Gastrocnemius medialis (tissue), 4 donors: ENCODE measurements at regions not wholly inside any gene's neighbourhood (a gene's known extent, or its start where the extent isn't known, plus 50 kb on each side); places are given as distances from the start of the nearest gene placed in this dataset.

Source experiments
- POLR2A ChIP-seq, 2 donors: fragments of 450-650 bp; IDR thresholded peaks; one replicate each; pipeline ENCODE4 v1.6.1; 2017; ENCODE audit warnings: antibody characterized with exemption in 2 of 2, mild to moderate bottlenecking in 2 of 2, moderate library complexity in 2 of 2
- TF ChIP-seq, protein P1 (sequence below), 5 experiments: fragments of 450-650 bp in 3 of 5; fragments of 200-600 bp in 2 of 5; sonication (generic) in 2 of 5; IDR thresholded peaks in 4 of 5; conservative IDR thresholded peaks in 1 of 5; 1 replicate in 4 of 5; 2 replicates in 1 of 5; pipeline ENCODE4 v1.5.1; 2016 to 2019; ENCODE audit warnings: antibody characterized with exemption in 5 of 5, mild to moderate bottlenecking in 3 of 5, moderate library complexity in 3 of 5

GRCh38 chr10:6909905-6910560, 330.0 kb upstream of the PRKCQ start:
- TF ChIP-seq, protein P1, sequence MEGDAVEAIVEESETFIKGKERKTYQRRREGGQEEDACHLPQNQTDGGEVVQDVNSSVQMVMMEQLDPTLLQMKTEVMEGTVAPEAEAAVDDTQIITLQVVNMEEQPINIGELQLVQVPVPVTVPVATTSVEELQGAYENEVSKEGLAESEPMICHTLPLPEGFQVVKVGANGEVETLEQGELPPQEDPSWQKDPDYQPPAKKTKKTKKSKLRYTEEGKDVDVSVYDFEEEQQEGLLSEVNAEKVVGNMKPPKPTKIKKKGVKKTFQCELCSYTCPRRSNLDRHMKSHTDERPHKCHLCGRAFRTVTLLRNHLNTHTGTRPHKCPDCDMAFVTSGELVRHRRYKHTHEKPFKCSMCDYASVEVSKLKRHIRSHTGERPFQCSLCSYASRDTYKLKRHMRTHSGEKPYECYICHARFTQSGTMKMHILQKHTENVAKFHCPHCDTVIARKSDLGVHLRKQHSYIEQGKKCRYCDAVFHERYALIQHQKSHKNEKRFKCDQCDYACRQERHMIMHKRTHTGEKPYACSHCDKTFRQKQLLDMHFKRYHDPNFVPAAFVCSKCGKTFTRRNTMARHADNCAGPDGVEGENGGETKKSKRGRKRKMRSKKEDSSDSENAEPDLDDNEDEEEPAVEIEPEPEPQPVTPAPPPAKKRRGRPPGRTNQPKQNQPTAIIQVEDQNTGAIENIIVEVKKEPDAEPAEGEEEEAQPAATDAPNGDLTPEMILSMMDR (IDR thresholded peaks at IDR 0.05 in 4 of 5, conservative IDR thresholded peaks at IDR 0.05 in 1 of 5) = no peak
- no peak for TF ChIP-seq POLR2A (IDR thresholded peaks at IDR 0.05)
